Astrocyte of the hippocampus (primary cell): ENCODE measurements at regions not wholly inside any gene's neighbourhood (a gene's known extent, or its start where the extent isn't known, plus 50 kb on each side); places are given as distances from the start of the nearest gene placed in this dataset.

Source experiments
- DNase-seq: peaks from one replicate; pipeline ENCODE4 v3.0.0; 2011; ENCODE audit warnings: low read depth, low spot score

- DNase-seq, result no peak
These were observed 467.6 kb downstream of the DHX35 start for GRCh38 chr20:39429726-39430125.

DNA sequence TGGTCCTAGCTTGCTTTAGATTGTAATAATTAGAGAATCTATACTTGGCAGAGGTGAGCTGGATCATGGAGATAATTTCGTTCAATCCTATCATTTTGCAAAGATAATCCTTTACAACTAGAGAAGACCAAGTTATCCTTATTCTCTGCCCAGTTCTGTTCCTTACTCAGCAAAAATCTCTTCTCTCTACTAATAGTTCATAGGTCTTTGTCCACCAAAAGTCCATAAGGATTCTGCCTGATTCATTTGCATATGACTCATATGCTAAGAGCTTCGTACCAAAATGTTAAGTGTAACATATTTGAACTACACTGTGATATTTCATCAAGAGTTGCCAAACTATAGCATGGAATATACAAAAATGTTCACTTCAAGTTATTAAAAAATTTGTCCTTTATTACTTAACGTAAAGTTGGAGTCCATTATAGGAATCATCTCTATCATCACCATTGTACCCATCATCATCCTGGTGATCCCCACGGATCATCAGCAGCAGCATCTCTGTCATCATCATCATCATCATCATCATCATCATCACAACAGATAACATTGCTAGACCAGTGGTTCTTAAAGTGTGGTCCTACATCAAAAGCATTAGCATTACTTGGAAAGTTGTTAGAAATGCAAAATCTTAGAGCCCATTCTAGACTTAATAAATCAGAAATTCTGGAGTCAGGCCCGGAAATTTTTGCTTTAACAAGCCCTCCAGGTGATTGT, 463.0 kb downstream of the DHX35 start:
- DNase-seq, result no peak

DNA sequence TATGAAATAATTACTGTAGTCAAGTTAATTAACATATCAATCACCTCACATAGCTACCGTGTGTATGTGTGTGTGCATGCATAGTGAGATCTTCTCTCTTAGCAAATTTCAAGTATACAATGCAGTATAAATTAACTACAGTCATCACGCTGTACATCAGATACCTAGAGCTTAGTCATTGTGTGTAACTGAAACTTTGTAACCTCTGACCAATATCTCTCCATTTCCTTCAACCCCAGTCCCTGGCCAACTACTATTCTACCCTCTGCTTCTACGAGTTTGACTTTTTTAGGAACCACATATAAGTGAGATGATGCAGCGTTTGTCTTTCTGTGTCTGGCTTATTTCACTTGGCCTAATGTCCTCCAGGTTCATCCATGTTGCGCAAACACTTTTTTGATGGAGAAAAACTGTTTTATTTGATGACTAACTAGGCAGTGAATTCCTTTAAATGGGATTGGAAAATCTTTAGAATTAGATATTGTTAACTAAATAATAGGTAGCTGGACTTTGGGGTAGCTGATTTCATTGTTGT, 459.5 kb downstream of the DHX35 start:
- no peak for DNase-seq

GRCh38 chr20:39412091-39412490, 449.9 kb downstream of the DHX35 start:
- no peak for DNase-seq

- DNase-seq, result no peak
These were observed 437.3 kb downstream of the DHX35 start for GRCh38 chr20:39399463-39399862.

GRCh38 chr20:39398656-39399055, 436.5 kb downstream of the DHX35 start:
- no peak for DNase-seq

- no peak for DNase-seq
These were observed 435.5 kb downstream of the DHX35 start for GRCh38 chr20:39397646-39398045.

- DNase-seq, result no peak
These were observed 433.5 kb downstream of the DHX35 start for GRCh38 chr20:39395478-39396291.

DNA sequence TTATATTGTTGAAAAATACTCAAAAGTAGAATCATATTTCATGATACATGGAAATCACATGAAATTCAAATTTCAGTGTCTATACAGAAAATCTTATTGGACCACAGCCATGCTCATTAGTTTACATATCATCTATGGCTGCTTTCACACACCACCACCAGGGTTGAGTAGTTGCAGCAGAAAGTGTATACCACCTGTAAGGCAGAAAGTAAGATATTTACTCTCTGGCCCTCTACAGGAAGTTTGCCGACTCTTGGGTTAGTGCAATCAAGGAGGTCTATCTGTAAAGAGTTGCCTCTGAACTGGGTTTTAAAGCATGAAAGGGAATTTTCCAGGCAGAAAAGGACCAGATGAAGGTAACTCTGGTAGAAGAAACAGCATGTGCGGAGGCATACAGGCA, 432.3 kb downstream of the DHX35 start:
- no peak for DNase-seq

- DNase-seq, result no peak
These were observed 428.0 kb downstream of the DHX35 start for GRCh38 chr20:39390186-39390585.

- no peak for DNase-seq
These were observed 419.5 kb downstream of the DHX35 start for GRCh38 chr20:39381595-39381994.

GRCh38 chr20:39378776-39379175, 416.6 kb downstream of the DHX35 start:
- DNase-seq, result no peak

GRCh38 chr20:39376788-39377187, 414.6 kb downstream of the DHX35 start:
- no peak for DNase-seq

- DNase-seq, result no peak
These were observed 402.2 kb downstream of the DHX35 start for GRCh38 chr20:39364320-39364719.

DNA sequence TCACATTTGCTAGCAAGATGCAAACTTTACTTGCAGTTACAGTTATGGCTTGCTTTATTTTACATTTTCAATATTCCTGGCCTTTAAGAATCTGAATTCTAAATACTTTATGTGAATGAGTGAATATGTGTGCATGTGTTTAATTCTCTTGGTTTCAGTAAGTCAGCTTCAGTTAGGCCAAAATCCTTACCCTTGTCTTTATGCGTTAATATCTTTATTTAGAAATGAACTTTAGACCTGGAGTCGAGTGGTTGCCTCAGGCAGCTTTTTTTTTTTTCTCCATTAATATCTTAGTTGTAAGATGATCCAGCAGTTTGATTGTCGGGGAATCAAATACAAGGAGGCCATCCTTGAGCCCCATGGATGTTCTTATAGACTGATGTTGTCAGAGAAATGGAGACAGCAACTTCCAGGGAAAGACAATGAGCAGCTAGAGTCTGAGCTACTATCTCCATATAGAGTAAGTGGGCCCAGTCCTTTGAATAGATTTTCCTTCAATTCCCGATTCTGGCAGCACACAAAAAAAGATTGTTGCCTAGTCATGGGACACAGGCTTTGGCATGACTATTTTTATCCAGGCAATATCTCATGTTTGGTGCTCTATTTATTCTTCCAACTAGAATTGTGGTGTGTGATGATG, 398.0 kb downstream of the DHX35 start:
- no peak for DNase-seq

DNA sequence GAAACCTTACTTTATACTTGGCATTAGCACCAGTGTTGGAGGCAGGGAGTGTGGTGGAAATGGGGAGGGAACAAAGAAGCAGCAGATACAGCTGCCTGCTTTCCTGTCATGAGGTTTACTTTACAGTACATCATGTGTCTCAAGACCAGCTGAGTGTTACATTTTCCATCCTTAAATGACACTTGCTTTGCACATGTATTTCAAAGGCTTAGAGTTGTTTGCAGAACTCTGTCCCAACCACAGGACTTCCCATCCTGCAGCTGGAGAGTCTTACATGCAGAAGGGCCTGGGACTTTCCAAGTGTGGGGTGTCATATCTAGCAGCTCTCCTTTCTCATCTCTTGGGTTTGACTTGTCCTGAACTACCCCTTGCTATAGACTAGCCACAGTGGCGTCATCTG, 395.9 kb downstream of the DHX35 start:
- no peak for DNase-seq

GRCh38 chr20:39356908-39357307, 394.8 kb downstream of the DHX35 start:
- DNase-seq, result no peak

DNA sequence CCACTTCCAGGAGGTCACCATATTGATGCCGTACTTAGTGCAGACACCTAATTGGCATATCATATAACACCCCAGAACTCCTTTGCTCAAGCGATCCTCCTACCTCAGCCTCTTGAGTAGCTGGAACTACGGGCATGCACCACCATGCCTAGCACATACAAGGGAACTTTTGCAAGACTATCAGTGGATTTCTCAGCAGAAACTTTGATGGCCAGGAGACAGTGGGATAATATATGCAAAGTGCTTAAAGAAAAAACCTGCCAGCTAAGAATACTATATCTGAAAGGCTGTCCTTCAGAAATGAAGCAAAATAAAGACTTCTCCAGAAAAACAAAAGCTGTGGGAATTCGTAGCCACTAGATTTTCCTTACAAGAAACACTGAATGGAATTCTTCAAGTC, 387.1 kb downstream of the DHX35 start:
- DNase-seq, result no peak

GRCh38 chr20:39347626-39348025, 385.5 kb downstream of the DHX35 start:
- DNase-seq, result no peak

GRCh38 chr20:39342463-39342862, 380.3 kb downstream of the DHX35 start:
- no peak for DNase-seq

GRCh38 chr20:39338469-39339376, 376.6 kb downstream of the DHX35 start:
- no peak for DNase-seq
